ENCODE measurements at regions not wholly inside any gene's neighbourhood (a gene's known extent, or its start where the extent isn't known, plus 50 kb on each side); places are given as distances from the start of the nearest gene placed in this dataset.

- CTCF ChIA-PET: no interaction called here
- Histone ChIP-seq H3K27me3 (ENCODE audit: insufficient read depth) (no peaks in the 10 kb centered on the region), H3K4me1 (ENCODE audit: control insufficient read depth in 1 of 2, insufficient read depth in 2 of 2, low read depth in 1 of 2, low read length in 1 of 2) (peaks cover 0 to 11% of the 10 kb centered on the region in 2 experiments; a peak in 1 of 4 replicates), H3K79me2 (ENCODE audit: insufficient read depth) (no peaks in the 10 kb centered on the region), H4K20me1 (ENCODE audit: insufficient read depth) (no peaks in the 10 kb centered on the region), H3F3A (replicated peaks; ENCODE audit: insufficient read depth) (peaks cover 6% of the 10 kb centered on the region), H3K9ac (no peak overlapping the region), H3K27ac (ENCODE audit: low read depth in 2 of 2, low read length in 1 of 2) (no peak overlapping the region), H3K4me2 (no peak overlapping the region), H3K9me3 (peaks cover 1% of the 10 kb centered on the region; the same call in 1 of the 2 replicates), H3K4me3 (ENCODE audit: low read depth in 2 of 2, low read length in 1 of 2) (no peak overlapping the region), H2AFZ (ENCODE audit: low read depth) (no peak overlapping the region), H3K9me2 (0 out of 2 replicates have a peak, but pooled peaks cover 3% of the 10 kb centered on the region), H3K36me3 (replicated peaks in 1 of 2; ENCODE audit: control insufficient read depth in 1 of 2, insufficient read depth in 2 of 2, low read length in 1 of 2) (no peaks in the 10 kb centered on the region)
- POLR2A ChIA-PET: no interaction called here
- no peak for DNase-seq
- TF ChIP-seq, protein P1, sequence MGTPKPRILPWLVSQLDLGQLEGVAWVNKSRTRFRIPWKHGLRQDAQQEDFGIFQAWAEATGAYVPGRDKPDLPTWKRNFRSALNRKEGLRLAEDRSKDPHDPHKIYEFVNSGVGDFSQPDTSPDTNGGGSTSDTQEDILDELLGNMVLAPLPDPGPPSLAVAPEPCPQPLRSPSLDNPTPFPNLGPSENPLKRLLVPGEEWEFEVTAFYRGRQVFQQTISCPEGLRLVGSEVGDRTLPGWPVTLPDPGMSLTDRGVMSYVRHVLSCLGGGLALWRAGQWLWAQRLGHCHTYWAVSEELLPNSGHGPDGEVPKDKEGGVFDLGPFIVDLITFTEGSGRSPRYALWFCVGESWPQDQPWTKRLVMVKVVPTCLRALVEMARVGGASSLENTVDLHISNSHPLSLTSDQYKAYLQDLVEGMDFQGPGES (IDR thresholded peaks at IDR 0.05; ENCODE audit: low read depth, low read length): no peak
Measured at GRCh38 chr4:124437853-124438495, 274.6 kb downstream of the ANKRD50 start.

- no peak for TF ChIP-seq NFIC (IDR thresholded peaks at IDR 0.05; ENCODE audit: borderline replicate concordance)
- TF ChIP-seq GATA2 (CRISPR knock-in tag; IDR thresholded peaks at IDR 0.05): no peak
- TF ChIP-seq FOXM1 (IDR thresholded peaks at IDR 0.05; ENCODE audit: low read depth): no peak
- TF ChIP-seq GABPA (IDR thresholded peaks at IDR 0.05; ENCODE audit: low read depth): no peak
- TF ChIP-seq CTCF (IDR thresholded peaks at IDR 0.05): no peak
- Histone ChIP-seq H3K79me2 (ENCODE audit: insufficient read depth) (no peaks in the 10 kb centered on the region), H3K27ac (ENCODE audit: low read depth in 2 of 2, low read length in 1 of 2) (no peak overlapping the region), H3K9me2 (0 out of 2 replicates have a peak, but pooled peaks cover 3% of the 10 kb centered on the region), H3K9ac (no peak overlapping the region), H3K9me3 (peaks cover 6% of the 10 kb centered on the region; the same call in 1 of the 2 replicates), H3F3A (replicated peaks; ENCODE audit: insufficient read depth) (no peaks in the 10 kb centered on the region), H3K4me1 (ENCODE audit: control insufficient read depth in 1 of 2, insufficient read depth in 2 of 2, low read depth in 1 of 2, low read length in 1 of 2) (no peaks in the 10 kb centered on the region), H3K4me2 (no peak overlapping the region), H3K27me3 (ENCODE audit: insufficient read depth) (no peaks in the 10 kb centered on the region), H3K4me3 (ENCODE audit: low read depth in 2 of 2, low read length in 1 of 2) (no peak overlapping the region), H2AFZ (ENCODE audit: low read depth) (no peak overlapping the region), H4K20me1 (ENCODE audit: insufficient read depth) (no peaks in the 10 kb centered on the region), H3K36me3 (replicated peaks in 1 of 2; ENCODE audit: control insufficient read depth in 1 of 2, insufficient read depth in 2 of 2, low read length in 1 of 2) (no peaks in the 10 kb centered on the region)
- POLR2A ChIA-PET: no interaction called here
- no peak for DNase-seq
- WGBS (ENCODE audit: low lambda C conversion rate): 68% methylated on average over 2 of the region's 5 CpGs
- CTCF ChIA-PET: no interaction called here
Measured at GRCh38 chr4:124445071-124445470, 267.5 kb downstream of the ANKRD50 start.

DNA sequence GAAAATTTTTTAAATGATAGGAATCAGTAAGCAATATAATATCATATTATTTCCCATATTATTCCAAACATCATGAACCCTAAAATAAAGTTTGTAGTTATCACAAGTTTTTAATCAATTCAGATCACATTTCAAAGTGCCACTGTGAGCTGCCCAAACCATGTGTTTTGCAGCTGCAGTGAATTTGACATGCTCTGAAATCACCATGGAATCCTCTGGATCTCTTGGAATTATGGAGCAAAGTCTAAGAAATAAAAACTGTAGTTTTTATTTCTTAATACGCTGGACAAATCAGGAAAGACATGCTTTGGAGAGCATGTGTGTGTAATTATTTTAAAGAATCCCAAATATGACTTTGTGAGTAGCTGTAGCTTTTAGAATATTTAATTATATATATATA lies 262.7 kb downstream of the ANKRD50 start:
- Histone ChIP-seq H3K79me2 (ENCODE audit: insufficient read depth) (no peaks in the 10 kb centered on the region), H3K27me3 (ENCODE audit: insufficient read depth) (no peaks in the 10 kb centered on the region), H3K9me3 (no peaks in the 10 kb centered on the region), H3K4me1 (ENCODE audit: control insufficient read depth in 1 of 2, insufficient read depth in 2 of 2, low read depth in 1 of 2, low read length in 1 of 2) (no peaks in the 10 kb centered on the region), H3K9ac (no peak overlapping the region), H3K4me3 (ENCODE audit: low read depth in 2 of 2, low read length in 1 of 2) (no peak overlapping the region), H3K4me2 (no peak overlapping the region), H3F3A (replicated peaks; ENCODE audit: insufficient read depth) (no peaks in the 10 kb centered on the region), H2AFZ (ENCODE audit: low read depth) (no peak overlapping the region), H4K20me1 (ENCODE audit: insufficient read depth) (no peaks in the 10 kb centered on the region), H3K36me3 (replicated peaks in 1 of 2; ENCODE audit: control insufficient read depth in 1 of 2, insufficient read depth in 2 of 2, low read length in 1 of 2) (no peaks in the 10 kb centered on the region), H3K9me2 (no peaks in the 10 kb centered on the region), H3K27ac (ENCODE audit: low read depth in 2 of 2, low read length in 1 of 2) (no peak overlapping the region)
- 100% methylated on average over 1 of the region's 1 CpG for WGBS (ENCODE audit: low lambda C conversion rate)
- no peak for DNase-seq
- POLR2A ChIA-PET: no interaction called here
- no peak for TF ChIP-seq MXI1 (IDR thresholded peaks at IDR 0.05; ENCODE audit: low read depth, low read length)
- no peak for TF ChIP-seq SMC3 (IDR thresholded peaks at IDR 0.05; ENCODE audit: low read depth, low read length)
- no peak for TF ChIP-seq POLR2AphosphoS5 (IDR thresholded peaks at IDR 0.05; ENCODE audit: low read depth, low read length)
- no peak for TF ChIP-seq CHD2 (IDR thresholded peaks at IDR 0.05; ENCODE audit: low read length, partially characterized antibody)
- TF ChIP-seq, protein P2, sequence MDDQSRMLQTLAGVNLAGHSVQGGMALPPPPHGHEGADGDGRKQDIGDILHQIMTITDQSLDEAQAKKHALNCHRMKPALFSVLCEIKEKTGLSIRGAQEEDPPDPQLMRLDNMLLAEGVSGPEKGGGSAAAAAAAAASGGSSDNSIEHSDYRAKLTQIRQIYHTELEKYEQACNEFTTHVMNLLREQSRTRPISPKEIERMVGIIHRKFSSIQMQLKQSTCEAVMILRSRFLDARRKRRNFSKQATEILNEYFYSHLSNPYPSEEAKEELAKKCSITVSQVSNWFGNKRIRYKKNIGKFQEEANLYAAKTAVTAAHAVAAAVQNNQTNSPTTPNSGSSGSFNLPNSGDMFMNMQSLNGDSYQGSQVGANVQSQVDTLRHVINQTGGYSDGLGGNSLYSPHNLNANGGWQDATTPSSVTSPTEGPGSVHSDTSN (IDR thresholded peaks at IDR 0.05): no peak
- TF ChIP-seq NFIC (IDR thresholded peaks at IDR 0.05; ENCODE audit: borderline replicate concordance): no peak
- CTCF ChIA-PET: no interaction called here

Data from SK-N-SH (cell line).